ENCODE measurements at regions not wholly inside any gene's neighbourhood (a gene's known extent, or its start where the extent isn't known, plus 50 kb on each side); places are given as distances from the start of the nearest gene placed in this dataset.

DNA sequence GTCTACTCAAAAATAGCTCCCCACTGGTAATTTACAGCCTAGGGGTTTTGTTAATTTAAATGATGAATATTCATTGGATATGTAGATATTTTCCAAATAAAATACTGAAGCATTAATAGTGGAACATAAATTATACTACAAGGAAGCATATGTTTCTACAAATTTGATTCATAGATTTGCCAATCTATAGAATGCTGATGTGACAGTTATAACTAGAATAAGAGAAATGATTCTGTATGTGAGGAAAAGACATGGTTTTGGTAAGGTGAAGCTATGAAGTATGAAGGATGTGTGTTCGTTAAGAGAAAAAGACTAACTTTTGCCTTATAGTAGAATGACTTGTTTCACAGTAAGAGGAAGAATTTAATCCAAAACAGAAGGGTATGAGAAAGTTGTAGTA lies 61.3 kb downstream of the IARS1 start:
- H3K27ac ChIP-seq (ENCODE audit: low read length): no peak overlapping the region
- no peak overlapping the region for H3K4me2 ChIP-seq (ENCODE audit: low read length)
- H4K20me1 ChIP-seq (ENCODE audit: insufficient read depth, low read length): no peaks in the 10 kb centered on the region
- H3K9ac ChIP-seq (ENCODE audit: low read length): no peak overlapping the region
- H3K9me3 ChIP-seq (ENCODE audit: insufficient read depth, low read length): no peaks in the 10 kb centered on the region
- peaks cover 65% of the 10 kb centered on the region for H3K36me3 ChIP-seq (replicated peaks; ENCODE audit: low read depth, low read length)
- H3K4me1 ChIP-seq (ENCODE audit: low read length): no peaks in the 10 kb centered on the region
- H3K27me3 ChIP-seq (ENCODE audit: low read depth, low read length): no peaks in the 10 kb centered on the region
- TF ChIP-seq CTCF (IDR thresholded peaks at IDR 0.05; ENCODE audit: low read depth, low read length) (no peak), EZH2phosphoT487 (IDR thresholded peaks at IDR 0.05; ENCODE audit: low read depth) (no peak)
- no peak overlapping the region for H3K4me3 ChIP-seq (ENCODE audit: low read length)
- H3K79me2 ChIP-seq (ENCODE audit: low read length): peaks cover 6% of the 10 kb centered on the region; the same call in 1 of the 2 replicates
- H2AFZ ChIP-seq (ENCODE audit: low read depth, low read length): no peak overlapping the region

GRCh38 chr9:92228628-92229027 lies 64.9 kb downstream of the IARS1 start:
- no peak overlapping the region for H3K4me3 ChIP-seq (ENCODE audit: low read length)
- H3K9ac ChIP-seq (ENCODE audit: low read length): no peak overlapping the region
- TF ChIP-seq CTCF (IDR thresholded peaks at IDR 0.05; ENCODE audit: low read depth, low read length): no peak
- no peak for TF ChIP-seq EZH2phosphoT487 (IDR thresholded peaks at IDR 0.05; ENCODE audit: low read depth)
- H4K20me1 ChIP-seq (ENCODE audit: insufficient read depth, low read length): peaks cover 8% of the 10 kb centered on the region; the same call in 1 of the 2 replicates
- H3K27me3 ChIP-seq (ENCODE audit: low read depth, low read length): no peaks in the 10 kb centered on the region
- H2AFZ ChIP-seq (ENCODE audit: low read depth, low read length): no peak overlapping the region
- no peak overlapping the region for H3K27ac ChIP-seq (ENCODE audit: low read length)
- H3K36me3 ChIP-seq (replicated peaks; ENCODE audit: low read depth, low read length): peaks cover 71% of the 10 kb centered on the region
- no peaks in the 10 kb centered on the region for H3K9me3 ChIP-seq (ENCODE audit: insufficient read depth, low read length)
- no peaks in the 10 kb centered on the region for H3K4me1 ChIP-seq (ENCODE audit: low read length)
- H3K4me2 ChIP-seq (ENCODE audit: low read length): no peak overlapping the region
- peaks cover 14% of the 10 kb centered on the region; the same call in 1 of the 2 replicates for H3K79me2 ChIP-seq (ENCODE audit: low read length)

- no peak overlapping the region for H3K27ac ChIP-seq (ENCODE audit: low read length)
- no peak overlapping the region for H3K4me2 ChIP-seq (ENCODE audit: low read length)
- no peaks in the 10 kb centered on the region for H3K9me3 ChIP-seq (ENCODE audit: insufficient read depth, low read length)
- no peak overlapping the region for H3K9ac ChIP-seq (ENCODE audit: low read length)
- H3K79me2 ChIP-seq (ENCODE audit: low read length): peaks cover 22% of the 10 kb centered on the region
- H3K4me3 ChIP-seq (ENCODE audit: low read length): no peak overlapping the region
- no peaks in the 10 kb centered on the region for H3K27me3 ChIP-seq (ENCODE audit: low read depth, low read length)
- H3K4me1 ChIP-seq (ENCODE audit: low read length): no peaks in the 10 kb centered on the region
- H2AFZ ChIP-seq (ENCODE audit: low read depth, low read length): no peak overlapping the region
- TF ChIP-seq CTCF (IDR thresholded peaks at IDR 0.05; ENCODE audit: low read depth, low read length) (no peak), EZH2phosphoT487 (IDR thresholded peaks at IDR 0.05; ENCODE audit: low read depth) (no peak)
- peaks cover 67% of the 10 kb centered on the region for H3K36me3 ChIP-seq (replicated peaks; ENCODE audit: low read depth, low read length)
- H4K20me1 ChIP-seq (ENCODE audit: insufficient read depth, low read length): peaks cover 8% of the 10 kb centered on the region; the same call in 1 of the 2 replicates
Measured at GRCh38 chr9:92224177-92224576, 69.3 kb downstream of the IARS1 start.

DNA sequence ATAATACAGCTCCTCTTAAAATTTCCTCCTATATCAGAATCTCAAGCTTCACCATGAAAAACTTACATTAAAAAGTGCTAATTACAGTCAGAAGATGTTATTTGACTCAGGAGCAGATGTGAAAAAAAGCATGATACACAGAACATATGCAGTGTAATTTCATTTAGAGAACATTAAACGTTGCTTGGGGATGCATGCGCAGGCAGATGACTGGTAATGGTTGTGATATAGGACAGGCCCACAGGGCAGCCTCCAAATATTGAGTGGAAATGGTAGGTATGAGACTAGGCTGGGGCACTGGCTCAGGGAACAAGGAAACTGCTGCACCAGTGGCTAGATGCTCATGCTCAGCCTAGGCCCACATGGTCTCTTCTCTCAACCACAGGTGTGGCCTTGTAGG lies 69.7 kb downstream of the IARS1 start:
- Histone ChIP-seq H3K27me3 (ENCODE audit: low read depth, low read length) (no peaks in the 10 kb centered on the region), H3K9ac (ENCODE audit: low read length) (no peak overlapping the region), H3K9me3 (ENCODE audit: insufficient read depth, low read length) (no peaks in the 10 kb centered on the region), H3K36me3 (replicated peaks; ENCODE audit: low read depth, low read length) (peaks cover 64% of the 10 kb centered on the region), H2AFZ (ENCODE audit: low read depth, low read length) (no peak overlapping the region), H3K4me3 (ENCODE audit: low read length) (no peak overlapping the region), H3K79me2 (ENCODE audit: low read length) (peaks cover 20% of the 10 kb centered on the region), H4K20me1 (ENCODE audit: insufficient read depth, low read length) (peaks cover 8% of the 10 kb centered on the region; the same call in 1 of the 2 replicates), H3K4me2 (ENCODE audit: low read length) (no peak overlapping the region), H3K27ac (ENCODE audit: low read length) (no peak overlapping the region), H3K4me1 (ENCODE audit: low read length) (no peaks in the 10 kb centered on the region)
- TF ChIP-seq EZH2phosphoT487 (IDR thresholded peaks at IDR 0.05; ENCODE audit: low read depth) (no peak), CTCF (IDR thresholded peaks at IDR 0.05; ENCODE audit: low read depth, low read length) (no peak)

All from OCI-LY3 (cell line).